Caco-2 (cell line): ENCODE measurements at regions not wholly inside any gene's neighbourhood (a gene's known extent, or its start where the extent isn't known, plus 50 kb on each side); places are given as distances from the start of the nearest gene placed in this dataset.

Source experiments
- BruUV-seq: library from RNA; stranded (reverse); fragments of 400-500 nt; replicated peaks from 2 replicates; lab custom pipeline; 2021; lab: Mats Ljungman, UMichigan
- CTCF ChIA-PET: fragments of 300-600 bp; sonication (Branson Sonifier 250); formaldehyde crosslinking; loops from one replicate; lab custom pipeline; 2022; ENCODE audit warnings: antibody characterized with exemption; lab: Charles Lee
- POLR2A ChIA-PET: fragments of 300-600 bp; sonication (Branson Sonifier 250); formaldehyde crosslinking; loops from one replicate; lab custom pipeline; 2022; ENCODE audit warnings: antibody characterized with exemption; lab: Charles Lee
- DNase-seq, 2 experiments: peaks; one replicate each; pipeline versions ENCODE4 v3.0.0 to v3.0.0-alpha.2; 2020 to 2022
- H3K27me3 ChIP-seq: replicated peaks from 2 replicates; pipeline ENCODE4 v1.6.0; 2011; ENCODE audit warnings: low read length; ENCODE audit not compliant: control insufficient read depth, insufficient read depth
- H3K36me3 ChIP-seq: 2 replicates; pipeline ENCODE4 v1.5.1; 2011; ENCODE audit warnings: low read length; ENCODE audit not compliant: control insufficient read depth, insufficient read depth
- H3K4me1 ChIP-seq: fragments of 250-450 bp; sonication (Bioruptor Pico); 2 replicates; pipeline ENCODE4 v1.5.1; 2020; ENCODE audit warnings: mild to moderate bottlenecking
- H3K4me3 ChIP-seq: 2 replicates; pipeline ENCODE4 v1.5.1; 2011; ENCODE audit warnings: low read depth, mild to moderate bottlenecking, control low read depth, low read length
- H3K9me3 ChIP-seq: fragments of 250-450 bp; sonication (Bioruptor Pico); 2 replicates; pipeline ENCODE4 v1.5.1; 2020; ENCODE audit warnings: mild to moderate bottlenecking, moderate library complexity
- H3K27ac Mint-ChIP-seq: one replicate; pipeline ENCODE4 v1.8.0; 2022; ENCODE audit warnings: mixed read lengths; ENCODE audit not compliant: unreplicated experiment
- H3K27me3 Mint-ChIP-seq: one replicate; pipeline ENCODE4 v1.8.0; 2022; ENCODE audit warnings: mixed read lengths; ENCODE audit not compliant: insufficient read depth, unreplicated experiment
- H3K36me3 Mint-ChIP-seq: one replicate; pipeline ENCODE4 v1.8.0; 2022; ENCODE audit warnings: mild to moderate bottlenecking, mixed read lengths; ENCODE audit not compliant: insufficient read depth, unreplicated experiment
- H3K4me1 Mint-ChIP-seq: one replicate; pipeline ENCODE4 v1.8.0; 2022; ENCODE audit warnings: low read depth, mixed read lengths; ENCODE audit not compliant: unreplicated experiment
- H3K4me3 Mint-ChIP-seq: one replicate; pipeline ENCODE4 v1.8.0; 2022; ENCODE audit warnings: mild to moderate bottlenecking, moderate library complexity, mixed read lengths; ENCODE audit not compliant: unreplicated experiment
- H3K9me3 Mint-ChIP-seq: one replicate; pipeline ENCODE4 v1.8.0; 2022; ENCODE audit warnings: mixed read lengths; ENCODE audit not compliant: unreplicated experiment
- intact Hi-C: fragments of 100-400 bp; cut with micrococcal nuclease; formaldehyde crosslinking; loops from one replicate; pipeline ENCODE4 v1.10.0; 2022; ENCODE audit not compliant: unreplicated experiment
- TF ChIP-seq, protein P1 (sequence below), 2 experiments: fragments of 200-600 bp in 1 of 2; IDR thresholded peaks; 1 replicate in 1 of 2; 2 replicates in 1 of 2; pipeline versions ENCODE4 v1.5.1 to v1.8.0; 2011 to 2022; ENCODE audit warnings: antibody characterized with exemption in 1 of 2, control low read depth in 1 of 2, inconsistent platforms in 1 of 2, low read depth in 1 of 2, low read length in 1 of 2, mild to moderate bottlenecking in 1 of 2, moderate library complexity in 1 of 2; ENCODE audit not compliant: insufficient read depth in 1 of 2, severe bottlenecking in 1 of 2, unreplicated experiment in 1 of 2

DNA sequence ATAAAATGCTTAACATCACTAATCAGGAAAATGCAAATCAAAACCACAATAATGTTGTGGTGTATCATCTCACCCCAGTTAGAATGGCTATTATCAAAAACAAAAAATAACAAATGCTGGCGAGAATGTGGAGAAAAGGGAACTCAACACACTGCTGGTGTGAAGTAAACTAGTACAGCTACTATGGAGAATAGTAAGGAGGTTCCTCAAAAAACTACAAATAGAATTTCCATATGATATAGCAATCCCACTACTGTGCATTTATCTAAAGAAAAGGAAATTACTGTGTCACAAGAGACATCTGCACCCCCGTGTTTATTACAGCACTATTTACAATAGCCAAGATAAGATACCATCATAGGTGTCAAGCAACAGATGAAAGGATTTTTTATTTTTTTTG is 214.5 kb upstream of the RASA1 start:
- no peaks in the 10 kb centered on the region for H3K36me3 ChIP-seq
- no peaks in the 10 kb centered on the region; the same call in 1 of the 2 replicates for H3K9me3 ChIP-seq
- TF ChIP-seq, protein P1, sequence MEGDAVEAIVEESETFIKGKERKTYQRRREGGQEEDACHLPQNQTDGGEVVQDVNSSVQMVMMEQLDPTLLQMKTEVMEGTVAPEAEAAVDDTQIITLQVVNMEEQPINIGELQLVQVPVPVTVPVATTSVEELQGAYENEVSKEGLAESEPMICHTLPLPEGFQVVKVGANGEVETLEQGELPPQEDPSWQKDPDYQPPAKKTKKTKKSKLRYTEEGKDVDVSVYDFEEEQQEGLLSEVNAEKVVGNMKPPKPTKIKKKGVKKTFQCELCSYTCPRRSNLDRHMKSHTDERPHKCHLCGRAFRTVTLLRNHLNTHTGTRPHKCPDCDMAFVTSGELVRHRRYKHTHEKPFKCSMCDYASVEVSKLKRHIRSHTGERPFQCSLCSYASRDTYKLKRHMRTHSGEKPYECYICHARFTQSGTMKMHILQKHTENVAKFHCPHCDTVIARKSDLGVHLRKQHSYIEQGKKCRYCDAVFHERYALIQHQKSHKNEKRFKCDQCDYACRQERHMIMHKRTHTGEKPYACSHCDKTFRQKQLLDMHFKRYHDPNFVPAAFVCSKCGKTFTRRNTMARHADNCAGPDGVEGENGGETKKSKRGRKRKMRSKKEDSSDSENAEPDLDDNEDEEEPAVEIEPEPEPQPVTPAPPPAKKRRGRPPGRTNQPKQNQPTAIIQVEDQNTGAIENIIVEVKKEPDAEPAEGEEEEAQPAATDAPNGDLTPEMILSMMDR (IDR thresholded peaks at IDR 0.05; ENCODE audit: insufficient read depth in 1 of 2, low read depth in 1 of 2, low read length in 1 of 2, severe bottlenecking in 1 of 2, unreplicated experiment in 1 of 2), result no peak
- Mint-ChIP-seq H3K9me3 (peaks cover 41% of the 10 kb centered on the region), H3K27me3 (no peaks in the 10 kb centered on the region), H3K27ac (no peak overlapping the region), H3K4me1 (no peaks in the 10 kb centered on the region), H3K4me3 (no peak overlapping the region), H3K36me3 (no peaks in the 10 kb centered on the region)
- H3K27me3 ChIP-seq, result no peaks in the 10 kb centered on the region
- intact Hi-C loops, result no loop called here
- H3K4me1 ChIP-seq, result no peaks in the 10 kb centered on the region
- no TSS peak for BruUV-seq
- ChIA-PET POLR2A (no interaction called here), CTCF (no interaction called here)
- H3K4me3 ChIP-seq, result no peak overlapping the region
- no peak for DNase-seq

DNA sequence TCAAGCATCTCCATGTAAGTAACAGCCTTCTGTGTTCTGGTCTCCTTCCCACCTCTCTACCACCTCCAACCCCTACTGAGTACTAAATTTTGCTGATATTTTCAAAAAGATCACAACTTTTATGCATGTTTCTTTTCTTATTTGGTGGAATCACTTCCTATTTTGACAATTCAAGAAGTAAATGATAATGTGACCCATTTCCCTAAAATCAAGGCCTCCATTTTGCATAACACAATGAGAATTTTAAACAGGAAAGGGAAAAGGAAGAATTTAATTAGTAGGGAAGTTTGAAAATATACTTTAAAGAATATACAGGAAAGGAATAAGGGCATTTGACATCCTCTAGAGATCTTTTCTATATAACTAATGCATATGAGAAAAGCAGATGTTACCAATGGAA is 212.9 kb upstream of the RASA1 start:
- POLR2A ChIA-PET, result no interaction called here
- no peaks in the 10 kb centered on the region for H3K4me1 ChIP-seq
- intact Hi-C loops, result no loop called here
- DNase-seq, result no peak
- no peaks in the 10 kb centered on the region for H3K27me3 ChIP-seq
- CTCF ChIA-PET, result no interaction called here
- Mint-ChIP-seq H3K36me3 (no peaks in the 10 kb centered on the region), H3K27ac (no peak overlapping the region), H3K9me3 (peaks cover 26% of the 10 kb centered on the region), H3K4me1 (no peaks in the 10 kb centered on the region), H3K27me3 (no peaks in the 10 kb centered on the region), H3K4me3 (no peak overlapping the region)
- no TSS peak for BruUV-seq
- no peaks in the 10 kb centered on the region for H3K36me3 ChIP-seq
- TF ChIP-seq, protein P1 (IDR thresholded peaks at IDR 0.05; ENCODE audit: insufficient read depth in 1 of 2, low read depth in 1 of 2, low read length in 1 of 2, severe bottlenecking in 1 of 2, unreplicated experiment in 1 of 2), result no peak
- H3K9me3 ChIP-seq, result no peaks in the 10 kb centered on the region; the same call in 1 of the 2 replicates
- H3K4me3 ChIP-seq, result no peak overlapping the region

DNA sequence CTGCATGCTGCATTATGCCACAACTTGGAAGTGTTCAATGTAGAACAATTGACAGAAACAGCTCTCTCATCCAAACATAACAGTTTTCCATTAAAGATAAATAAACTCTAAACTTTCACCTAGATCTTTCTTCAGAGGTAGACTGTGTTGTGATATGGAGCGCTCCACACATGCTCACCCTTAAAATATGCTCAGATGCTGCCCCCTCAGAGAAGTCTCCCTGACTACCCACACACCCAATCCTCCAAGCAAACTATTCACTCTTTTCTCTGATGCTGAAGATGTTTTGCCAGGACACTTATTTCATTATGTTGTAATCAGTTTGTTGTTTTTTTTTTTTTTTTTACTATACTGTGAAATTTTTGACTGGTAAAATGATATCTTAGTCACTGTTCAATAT is 206.6 kb upstream of the RASA1 start:
- ChIA-PET POLR2A (no interaction called here), CTCF (no interaction called here)
- Mint-ChIP-seq H3K4me3 (no peak overlapping the region), H3K36me3 (no peaks in the 10 kb centered on the region), H3K9me3 (no peaks in the 10 kb centered on the region), H3K27me3 (peaks cover 3% of the 10 kb centered on the region), H3K27ac (no peak overlapping the region), H3K4me1 (no peaks in the 10 kb centered on the region)
- intact Hi-C loops, result no loop called here
- Histone ChIP-seq H3K4me1 (no peaks in the 10 kb centered on the region), H3K4me3 (no peak overlapping the region), H3K36me3 (no peaks in the 10 kb centered on the region), H3K27me3 (no peaks in the 10 kb centered on the region), H3K9me3 (no peaks in the 10 kb centered on the region)
- TF ChIP-seq, protein P1 (IDR thresholded peaks at IDR 0.05; ENCODE audit: insufficient read depth in 1 of 2, low read depth in 1 of 2, low read length in 1 of 2, severe bottlenecking in 1 of 2, unreplicated experiment in 1 of 2), result no peak
- no peak for DNase-seq
- BruUV-seq, result no TSS peak
